T-helper 2 cell treated with Interferon-gamma antibody and Interleukin-4, amounts not matched to agents 5 μg/mL and 100 μg/mL, for 36 hours (primary cell): ENCODE measurements at regions not wholly inside any gene's neighbourhood (a gene's known extent, or its start where the extent isn't known, plus 50 kb on each side); places are given as distances from the start of the nearest gene placed in this dataset.
A peak's percentile ranks its signal among the peaks of the same experiment; 100 is the strongest.
"Not testable (repeated sequence)": the region's sequence is repeated elsewhere in the genome, so short reads cannot be mapped to it uniquely, and the experiment has no call there.

ENCODE experiments used
- DNase-seq: peaks from one replicate; pipeline ENCODE4 v3.0.0; 2021; ENCODE audit warnings: low spot score
- H3K27ac Mint-ChIP-seq: one replicate; pipeline ENCODE4 v1.8.0; 2021; ENCODE audit warnings: mild to moderate bottlenecking, mixed read lengths
- H3K27me3 Mint-ChIP-seq: one replicate; pipeline ENCODE4 v1.8.0; 2021; ENCODE audit warnings: low read depth, mixed read lengths
- H3K36me3 Mint-ChIP-seq: one replicate; pipeline ENCODE4 v1.8.0; 2021; ENCODE audit warnings: low read depth, mixed read lengths
- H3K4me1 Mint-ChIP-seq: one replicate; pipeline ENCODE4 v1.8.0; 2021; ENCODE audit warnings: low read depth, mixed read lengths
- H3K4me3 Mint-ChIP-seq: one replicate; pipeline ENCODE4 v1.8.0; 2022; ENCODE audit warnings: mild to moderate bottlenecking, moderate library complexity, mixed read lengths
- H3K9me3 Mint-ChIP-seq: one replicate; pipeline ENCODE4 v1.8.0; 2021; ENCODE audit warnings: mixed read lengths

GRCh38 chr7:106517508-106517907 lies 143.4 kb downstream of the CCDC71L start:
- Mint-ChIP-seq H3K27me3 (peaks cover 32% of the 10 kb centered on the region), H3K4me3 (no peak overlapping the region), H3K9me3 (no peaks in the 10 kb centered on the region), H3K4me1 (no peaks in the 10 kb centered on the region), H3K27ac (no peak overlapping the region), H3K36me3 (no peaks in the 10 kb centered on the region)
- no peak for DNase-seq

GRCh38 chr7:106515321-106515720 lies 145.6 kb downstream of the CCDC71L start:
- no peak overlapping the region for H3K27ac Mint-ChIP-seq
- H3K4me3 Mint-ChIP-seq: no peak overlapping the region
- H3K9me3 Mint-ChIP-seq: no peaks in the 10 kb centered on the region
- no peaks in the 10 kb centered on the region for H3K36me3 Mint-ChIP-seq
- H3K27me3 Mint-ChIP-seq: peaks cover 38% of the 10 kb centered on the region
- H3K4me1 Mint-ChIP-seq: no peaks in the 10 kb centered on the region
- DNase-seq: no peak

GRCh38 chr7:106514881-106515280 lies 146.1 kb downstream of the CCDC71L start:
- H3K27ac Mint-ChIP-seq: no peak overlapping the region
- no peaks in the 10 kb centered on the region for H3K4me1 Mint-ChIP-seq
- DNase-seq: no peak
- peaks cover 39% of the 10 kb centered on the region for H3K27me3 Mint-ChIP-seq
- H3K36me3 Mint-ChIP-seq: no peaks in the 10 kb centered on the region
- H3K9me3 Mint-ChIP-seq: no peaks in the 10 kb centered on the region
- no peak overlapping the region for H3K4me3 Mint-ChIP-seq

- Mint-ChIP-seq H3K4me1 (no peaks in the 10 kb centered on the region), H3K4me3 (no peak overlapping the region), H3K27me3 (peaks cover 22% of the 10 kb centered on the region), H3K27ac (no peak overlapping the region), H3K36me3 (no peaks in the 10 kb centered on the region), H3K9me3 (no peaks in the 10 kb centered on the region)
- no peak for DNase-seq
These were observed 148.7 kb downstream of the CCDC71L start for GRCh38 chr7:106512217-106512616.

GRCh38 chr7:106504645-106505044 lies 156.3 kb downstream of the CCDC71L start:
- DNase-seq: peak; percentile 15
- H3K9me3 Mint-ChIP-seq: no peaks in the 10 kb centered on the region
- H3K36me3 Mint-ChIP-seq: no peaks in the 10 kb centered on the region
- no peak overlapping the region for H3K4me3 Mint-ChIP-seq
- no peaks in the 10 kb centered on the region for H3K4me1 Mint-ChIP-seq
- H3K27me3 Mint-ChIP-seq: peaks cover 2% of the 10 kb centered on the region
- no peak overlapping the region for H3K27ac Mint-ChIP-seq

DNA sequence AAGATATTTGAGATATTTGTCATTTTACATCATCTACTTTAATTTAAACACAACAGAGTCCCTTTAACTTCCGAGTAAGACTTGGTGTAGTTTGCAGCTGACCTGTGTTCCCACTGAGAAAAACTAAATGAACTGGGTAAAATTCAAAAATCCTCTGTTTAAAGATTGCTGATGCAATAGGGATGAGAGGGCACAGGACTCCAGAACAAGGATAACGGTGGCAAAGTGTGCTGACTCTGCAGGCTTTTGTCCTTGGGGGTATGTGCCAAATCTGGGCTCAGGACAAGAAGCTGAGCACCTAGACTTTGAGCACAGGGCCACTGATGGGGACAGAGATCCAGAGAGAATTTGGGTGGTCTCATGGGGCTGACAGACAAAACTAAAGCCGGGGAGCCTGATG lies 156.8 kb downstream of the CCDC71L start:
- DNase-seq: no peak
- Mint-ChIP-seq H3K36me3 (no peaks in the 10 kb centered on the region), H3K4me1 (no peaks in the 10 kb centered on the region), H3K4me3 (no peak overlapping the region), H3K9me3 (no peaks in the 10 kb centered on the region), H3K27me3 (peaks cover 2% of the 10 kb centered on the region), H3K27ac (no peak overlapping the region)

GRCh38 chr7:106503626-106504025 lies 157.3 kb downstream of the CCDC71L start:
- Mint-ChIP-seq H3K27ac (no peak overlapping the region), H3K4me1 (no peaks in the 10 kb centered on the region), H3K9me3 (no peaks in the 10 kb centered on the region), H3K4me3 (no peak overlapping the region), H3K27me3 (peaks cover 2% of the 10 kb centered on the region), H3K36me3 (no peaks in the 10 kb centered on the region)
- DNase-seq: no peak

DNA sequence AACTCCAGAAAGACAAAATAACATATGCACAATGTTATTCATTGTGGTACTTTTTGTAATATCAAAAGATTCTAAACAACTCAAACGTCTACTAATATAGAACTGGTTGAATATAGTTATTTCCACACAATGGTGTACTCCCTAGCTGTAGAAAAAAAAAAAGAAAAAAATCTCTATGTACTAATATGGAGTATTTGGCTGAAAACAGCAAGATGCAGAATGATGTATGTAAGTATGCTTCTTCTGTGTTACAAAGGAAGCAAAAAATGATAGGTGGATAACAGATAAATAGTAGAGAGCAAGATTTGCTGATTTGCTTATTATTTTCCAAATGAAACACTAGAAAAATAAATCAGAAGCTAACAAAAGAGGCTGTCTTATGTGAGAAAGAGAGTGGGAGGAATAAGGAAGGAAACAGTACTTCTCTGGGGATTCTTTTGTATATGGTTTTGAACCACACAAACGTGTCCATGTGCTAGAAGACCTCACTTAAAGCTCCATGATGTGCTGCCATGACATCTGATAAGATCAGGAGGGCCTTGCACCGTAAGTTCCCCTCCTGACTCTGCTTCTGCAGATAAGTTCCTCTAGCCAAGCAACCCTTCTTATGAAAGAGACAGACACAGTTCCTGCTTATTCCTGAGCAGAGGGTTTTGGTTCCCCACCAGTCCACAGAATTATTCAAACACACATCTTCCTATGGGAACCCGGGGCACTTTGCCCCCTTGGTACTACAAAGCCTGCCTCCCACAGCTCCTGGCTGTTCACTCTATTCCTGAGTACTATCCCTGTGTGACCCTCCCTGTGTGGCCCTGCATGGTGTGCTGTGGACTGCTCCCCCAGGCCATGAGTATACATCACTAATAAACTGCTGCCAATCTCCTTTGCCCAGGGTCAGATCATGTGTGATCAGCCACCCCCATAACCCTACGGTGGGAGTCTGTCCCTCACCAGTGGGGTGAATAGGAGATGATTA lies 159.1 kb downstream of the CCDC71L start:
- no peak for DNase-seq
- H3K27ac Mint-ChIP-seq: no peak overlapping the region

GRCh38 chr7:106499897-106500296 lies 161.1 kb downstream of the CCDC71L start:
- H3K9me3 Mint-ChIP-seq: peaks cover 6% of the 10 kb centered on the region
- H3K4me3 Mint-ChIP-seq: no peak overlapping the region
- DNase-seq: no peak
- H3K4me1 Mint-ChIP-seq: no peaks in the 10 kb centered on the region
- no peak overlapping the region for H3K27ac Mint-ChIP-seq
- no peaks in the 10 kb centered on the region for H3K36me3 Mint-ChIP-seq
- peaks cover 2% of the 10 kb centered on the region for H3K27me3 Mint-ChIP-seq

More for the DNA sequence above, 159.1 kb downstream of the CCDC71L start:
- Mint-ChIP-seq H3K4me1 (no peaks in the 10 kb centered on the region), H3K27me3 (peaks cover 2% of the 10 kb centered on the region), H3K9me3 (no peaks in the 10 kb centered on the region), H3K4me3 (no peak overlapping the region), H3K36me3 (no peaks in the 10 kb centered on the region)

DNA sequence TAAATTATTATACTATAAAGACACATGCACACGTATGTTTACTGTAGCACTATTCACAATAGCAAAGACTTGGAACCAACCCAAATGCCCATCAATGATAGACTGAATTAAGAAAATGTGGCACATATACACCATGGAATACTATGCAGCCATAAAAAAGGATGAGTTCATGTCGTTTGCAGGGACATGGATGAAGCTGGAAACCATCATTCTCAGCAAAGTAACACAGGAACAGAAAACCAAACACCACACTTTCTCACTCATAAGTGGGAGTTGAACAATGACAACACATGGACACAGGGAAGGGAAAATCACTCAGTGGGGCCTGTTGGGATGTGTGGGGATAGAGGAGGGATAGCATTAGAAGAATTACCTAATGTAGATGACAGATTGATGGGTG lies 163.0 kb downstream of the CCDC71L start:
- not testable (repeated sequence) for H3K36me3 Mint-ChIP-seq, H3K4me1 Mint-ChIP-seq, H3K27me3 Mint-ChIP-seq, H3K27ac Mint-ChIP-seq, H3K4me3 Mint-ChIP-seq, DNase-seq
- peaks cover 14% of the 10 kb centered on the region for H3K9me3 Mint-ChIP-seq

- H3K4me3 Mint-ChIP-seq: no peak overlapping the region
- peaks cover 3% of the 10 kb centered on the region for H3K36me3 Mint-ChIP-seq
- H3K9me3 Mint-ChIP-seq: peaks cover 14% of the 10 kb centered on the region
- DNase-seq: no peak
- H3K27ac Mint-ChIP-seq: no peak overlapping the region
- H3K4me1 Mint-ChIP-seq: no peaks in the 10 kb centered on the region
- no peaks in the 10 kb centered on the region for H3K27me3 Mint-ChIP-seq
These were observed 167.8 kb downstream of the CCDC71L start for GRCh38 chr7:106493041-106493731.

DNA sequence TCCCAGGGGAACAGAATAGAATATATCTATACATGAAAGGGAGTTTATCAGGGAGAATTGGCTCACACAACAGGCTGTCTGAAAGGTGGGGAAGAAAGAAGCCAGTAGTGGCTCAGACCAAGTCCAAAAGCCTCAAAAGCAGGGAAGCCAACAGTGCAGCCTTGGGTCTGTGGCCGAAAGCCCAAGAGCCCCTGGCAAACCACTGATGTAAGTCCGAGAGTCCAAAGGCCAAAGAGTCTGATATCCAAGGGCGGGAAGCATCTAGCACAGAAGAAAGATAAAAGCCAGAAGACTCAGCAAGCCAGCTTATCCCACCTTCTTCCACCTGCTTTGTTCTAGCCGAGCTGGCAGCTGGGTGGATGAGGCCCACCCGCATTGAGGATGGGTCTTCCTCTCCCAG lies 172.5 kb downstream of the CCDC71L start:
- DNase-seq: no peak
- Mint-ChIP-seq H3K27me3 (no peaks in the 10 kb centered on the region), H3K9me3 (no peaks in the 10 kb centered on the region), H3K4me3 (no peak overlapping the region), H3K36me3 (no peaks in the 10 kb centered on the region), H3K4me1 (peaks cover 10% of the 10 kb centered on the region), H3K27ac (no peak overlapping the region)

DNA sequence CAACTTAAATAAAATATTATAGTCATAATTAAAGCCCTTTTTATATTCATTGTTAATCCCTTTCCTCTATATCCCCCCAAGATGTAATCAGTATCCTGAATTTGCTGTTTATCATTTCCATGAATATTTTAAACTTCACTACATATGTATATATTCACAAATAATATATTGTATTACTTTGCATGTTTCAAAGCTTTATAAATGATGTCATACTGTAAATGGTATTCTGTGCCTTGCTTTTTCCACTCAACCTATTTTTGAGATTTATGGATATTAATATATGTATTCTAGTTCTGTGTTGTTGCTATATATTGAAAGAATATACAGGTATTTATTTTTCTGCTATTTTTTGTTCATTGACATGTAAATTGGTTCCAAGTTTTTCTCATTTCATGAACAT lies 173.1 kb downstream of the CCDC71L start:
- no peak for DNase-seq
- Mint-ChIP-seq H3K27me3 (no peaks in the 10 kb centered on the region), H3K4me3 (no peak overlapping the region), H3K27ac (no peak overlapping the region), H3K9me3 (no peaks in the 10 kb centered on the region), H3K36me3 (no peaks in the 10 kb centered on the region), H3K4me1 (peaks cover 10% of the 10 kb centered on the region)

- Mint-ChIP-seq H3K36me3 (no peaks in the 10 kb centered on the region), H3K27ac (no peak overlapping the region), H3K4me3 (no peak overlapping the region), H3K4me1 (peaks cover 18% of the 10 kb centered on the region), H3K27me3 (no peaks in the 10 kb centered on the region), H3K9me3 (no peaks in the 10 kb centered on the region)
- DNase-seq: no peak
These were observed 174.6 kb downstream of the CCDC71L start for GRCh38 chr7:106486331-106486730.
